ENCODE measurements at regions not wholly inside any gene's neighbourhood (a gene's known extent, or its start where the extent isn't known, plus 50 kb on each side); places are given as distances from the start of the nearest gene placed in this dataset.

- Histone ChIP-seq H3K27me3 (no peaks in the 10 kb centered on the region), H3K27ac (no peak overlapping the region), H3K36me3 (ENCODE audit: low read depth, missing control alignments) (no peaks in the 10 kb centered on the region), H3K4me1 (no peaks in the 10 kb centered on the region), H3K4me3 (no peak overlapping the region), H3K9me3 (no peaks in the 10 kb centered on the region)
- TF ChIP-seq, protein P1, sequence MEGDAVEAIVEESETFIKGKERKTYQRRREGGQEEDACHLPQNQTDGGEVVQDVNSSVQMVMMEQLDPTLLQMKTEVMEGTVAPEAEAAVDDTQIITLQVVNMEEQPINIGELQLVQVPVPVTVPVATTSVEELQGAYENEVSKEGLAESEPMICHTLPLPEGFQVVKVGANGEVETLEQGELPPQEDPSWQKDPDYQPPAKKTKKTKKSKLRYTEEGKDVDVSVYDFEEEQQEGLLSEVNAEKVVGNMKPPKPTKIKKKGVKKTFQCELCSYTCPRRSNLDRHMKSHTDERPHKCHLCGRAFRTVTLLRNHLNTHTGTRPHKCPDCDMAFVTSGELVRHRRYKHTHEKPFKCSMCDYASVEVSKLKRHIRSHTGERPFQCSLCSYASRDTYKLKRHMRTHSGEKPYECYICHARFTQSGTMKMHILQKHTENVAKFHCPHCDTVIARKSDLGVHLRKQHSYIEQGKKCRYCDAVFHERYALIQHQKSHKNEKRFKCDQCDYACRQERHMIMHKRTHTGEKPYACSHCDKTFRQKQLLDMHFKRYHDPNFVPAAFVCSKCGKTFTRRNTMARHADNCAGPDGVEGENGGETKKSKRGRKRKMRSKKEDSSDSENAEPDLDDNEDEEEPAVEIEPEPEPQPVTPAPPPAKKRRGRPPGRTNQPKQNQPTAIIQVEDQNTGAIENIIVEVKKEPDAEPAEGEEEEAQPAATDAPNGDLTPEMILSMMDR (IDR thresholded peaks at IDR 0.05) = no peak
- TF ChIP-seq POLR2A (IDR thresholded peaks at IDR 0.05) = no peak
- intact Hi-C loops (cut with DNase I; ENCODE audit: low total_unique reads) = no loop called here
- no peak for DNase-seq
- whole genome bisulfite sequencing, 2 donors = 76 to 81% methylated on average over 6 of the region's 6 CpGs
These were observed 120.7 kb downstream of the EDN3 start for GRCh38 chr20:59421089-59421488.

DNA sequence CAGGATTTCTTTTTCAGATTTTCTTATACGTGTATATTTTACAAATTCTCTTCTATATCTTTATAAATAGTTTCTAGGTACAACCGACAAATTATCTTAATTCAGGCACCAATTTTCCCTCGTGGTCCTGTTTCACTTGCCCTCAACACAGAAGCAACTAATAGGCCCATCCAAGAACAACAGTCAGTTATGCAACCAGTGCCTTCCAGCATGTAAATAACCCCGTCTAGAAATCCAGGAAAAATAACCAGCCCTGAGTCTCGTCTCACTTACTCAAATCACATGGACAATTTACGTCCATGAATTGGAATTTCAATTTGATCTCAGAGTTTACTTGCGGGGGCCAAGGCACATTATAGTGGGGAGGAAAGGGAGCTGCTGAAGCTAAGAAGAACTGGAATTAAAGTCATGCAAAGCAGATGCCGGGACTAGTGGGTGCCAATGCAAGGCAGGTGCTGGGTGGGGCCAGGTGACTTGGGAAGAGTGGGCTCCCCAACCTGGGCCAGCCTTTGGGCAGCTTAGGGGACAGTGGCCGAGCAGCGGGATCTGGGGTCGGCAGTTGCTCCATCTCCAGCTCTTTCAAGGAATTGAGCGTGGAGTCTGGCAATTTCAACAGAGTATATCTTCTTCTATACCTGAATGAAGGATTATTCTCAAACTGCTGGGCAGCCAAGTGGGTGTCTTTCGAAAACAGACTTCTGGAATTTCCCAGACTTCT lies 121.7 kb downstream of the EDN3 start:
- Histone ChIP-seq H3K27ac (no peak overlapping the region), H3K4me1 (no peaks in the 10 kb centered on the region), H3K36me3 (ENCODE audit: low read depth, missing control alignments) (no peaks in the 10 kb centered on the region), H3K9me3 (no peaks in the 10 kb centered on the region), H3K27me3 (no peaks in the 10 kb centered on the region), H3K4me3 (no peak overlapping the region)
- TF ChIP-seq, protein P1 (IDR thresholded peaks at IDR 0.05) = no peak
- TF ChIP-seq POLR2A (IDR thresholded peaks at IDR 0.05) = no peak
- intact Hi-C loops (cut with DNase I; ENCODE audit: low total_unique reads) = no loop called here
- 76 to 81% methylated on average over 13 of the region's 13 CpGs for whole genome bisulfite sequencing, 2 donors
- DNase-seq = no peak

- TF ChIP-seq, protein P1 (IDR thresholded peaks at IDR 0.05) = no peak
- no peak for TF ChIP-seq POLR2A (IDR thresholded peaks at IDR 0.05)
- intact Hi-C loops (cut with DNase I; ENCODE audit: low total_unique reads) = no loop called here
- Histone ChIP-seq H3K36me3 (ENCODE audit: low read depth, missing control alignments) (no peaks in the 10 kb centered on the region), H3K27me3 (no peaks in the 10 kb centered on the region), H3K4me1 (no peaks in the 10 kb centered on the region), H3K27ac (no peak overlapping the region), H3K4me3 (no peak overlapping the region), H3K9me3 (no peaks in the 10 kb centered on the region)
- WGBS, 2 donors = 69 to 74% methylated on average over 10 of the region's 10 CpGs
- DNase-seq = no peak
These were observed 122.6 kb downstream of the EDN3 start for GRCh38 chr20:59422872-59423544.

GRCh38 chr20:59424976-59425375 lies 124.6 kb downstream of the EDN3 start:
- no peak overlapping the region for H3K4me3 ChIP-seq
- intact Hi-C loops (cut with DNase I; ENCODE audit: low total_unique reads) = no loop called here

More at GRCh38 chr20:59424976-59425375, 124.6 kb downstream of the EDN3 start:
- no peaks in the 10 kb centered on the region for H3K4me1 ChIP-seq
- 76 to 80% methylated on average over 11 to 13 of the region's 13 CpGs for WGBS, 2 donors
- TF ChIP-seq, protein P1 (IDR thresholded peaks at IDR 0.05) = no peak
- no peak for TF ChIP-seq POLR2A (IDR thresholded peaks at IDR 0.05)
- DNase-seq = no peak
- H3K36me3 ChIP-seq (ENCODE audit: low read depth, missing control alignments) = no peaks in the 10 kb centered on the region
- H3K27me3 ChIP-seq = no peaks in the 10 kb centered on the region
- no peak overlapping the region for H3K27ac ChIP-seq
- no peaks in the 10 kb centered on the region for H3K9me3 ChIP-seq

Measured in testis (tissue), 2 donors.